ENCODE measurements at regions not wholly inside any gene's neighbourhood (a gene's known extent, or its start where the extent isn't known, plus 50 kb on each side); places are given as distances from the start of the nearest gene placed in this dataset.

- DNase-seq: no peak
Measured at GRCh38 chr15:46442901-46443590, 808.2 kb downstream of the SQOR start.

DNA sequence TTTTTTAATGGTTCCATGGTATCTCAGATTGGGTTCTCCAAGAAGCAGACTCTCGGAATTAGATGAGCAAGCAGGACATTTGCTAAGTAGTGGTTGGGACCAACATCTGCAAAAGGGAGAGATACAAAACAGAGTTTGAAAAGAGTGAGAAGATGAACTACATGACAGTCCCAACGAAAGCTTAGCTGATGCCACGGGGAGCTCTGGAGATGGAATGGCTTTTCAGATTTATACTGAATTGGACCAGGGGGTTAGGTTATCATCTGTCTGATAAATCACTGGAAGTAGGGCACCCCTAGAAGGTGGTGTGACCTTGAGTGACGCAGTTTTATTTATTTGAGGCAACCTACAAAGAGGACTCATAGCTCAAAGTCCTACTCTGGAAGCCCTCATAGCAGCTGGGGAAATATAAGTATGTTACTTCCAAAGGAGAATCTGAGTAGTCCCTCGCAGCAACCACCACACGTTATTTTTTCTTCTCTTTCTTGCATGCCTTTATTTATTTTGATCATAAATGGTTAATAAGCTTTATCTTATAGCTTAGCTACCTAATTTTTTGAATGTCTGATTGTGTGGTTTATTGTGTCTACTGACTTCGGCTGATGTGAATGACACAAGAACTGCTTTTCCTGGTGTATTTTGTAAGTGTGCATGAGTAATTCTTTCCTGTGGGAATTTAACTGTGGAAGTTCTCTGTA, 815.4 kb downstream of the SQOR start:
- no peak for DNase-seq

- DNase-seq: no peak
Measured at GRCh38 chr15:46450810-46451182, 816.0 kb downstream of the SQOR start.

- DNase-seq: no peak
Measured at GRCh38 chr15:46452297-46452820, 817.5 kb downstream of the SQOR start.

DNA sequence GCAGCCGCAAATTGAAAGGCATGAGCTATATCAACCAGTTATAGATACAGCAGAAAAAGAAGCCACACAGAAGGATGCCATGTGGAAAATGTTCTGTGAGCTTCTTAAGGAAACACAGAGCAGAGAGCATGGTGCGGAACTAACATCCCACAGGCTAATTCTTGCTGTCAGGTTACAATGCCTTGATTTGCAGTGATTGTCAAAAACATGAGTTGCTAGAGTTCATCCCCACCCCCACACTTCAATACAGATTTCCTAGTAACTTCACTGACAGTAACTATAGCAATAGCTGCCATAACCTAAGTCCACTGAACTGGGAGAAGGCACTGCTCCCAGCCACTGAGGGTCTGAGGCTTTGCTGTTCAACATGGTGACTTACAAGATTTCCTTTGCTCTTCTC, 821.6 kb downstream of the SQOR start:
- DNase-seq: no peak

DNA sequence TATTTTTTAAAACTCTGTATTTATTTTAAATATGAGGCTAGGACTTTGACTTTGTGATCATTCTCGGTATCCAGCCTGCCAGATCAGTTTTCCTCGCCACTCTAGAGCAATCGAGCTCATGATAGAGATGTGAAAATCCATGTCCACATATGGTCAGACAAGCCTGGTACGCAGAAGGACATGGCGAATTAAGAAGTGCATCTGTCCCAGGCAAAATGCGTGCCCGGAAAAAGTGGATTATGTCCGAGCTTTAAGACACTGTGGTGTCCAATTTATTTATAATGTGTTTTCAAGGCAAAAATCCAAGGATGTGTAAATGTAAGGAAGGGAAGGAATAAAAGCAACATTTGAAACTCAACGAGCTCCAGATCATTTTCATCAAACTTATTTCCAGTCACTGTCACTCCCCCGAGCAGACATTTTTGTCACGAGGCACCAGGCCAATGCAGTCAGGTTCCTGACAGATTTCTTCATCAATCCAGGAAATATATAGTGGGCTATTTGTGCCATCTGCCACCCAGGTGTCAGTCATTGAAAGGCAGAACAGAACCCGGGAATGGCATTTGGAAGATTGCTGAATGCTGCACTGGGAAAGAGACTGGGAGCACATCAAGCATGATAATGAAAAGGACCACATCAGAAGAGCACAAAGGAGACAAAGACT, 825.7 kb downstream of the SQOR start:
- no peak for DNase-seq

DNA sequence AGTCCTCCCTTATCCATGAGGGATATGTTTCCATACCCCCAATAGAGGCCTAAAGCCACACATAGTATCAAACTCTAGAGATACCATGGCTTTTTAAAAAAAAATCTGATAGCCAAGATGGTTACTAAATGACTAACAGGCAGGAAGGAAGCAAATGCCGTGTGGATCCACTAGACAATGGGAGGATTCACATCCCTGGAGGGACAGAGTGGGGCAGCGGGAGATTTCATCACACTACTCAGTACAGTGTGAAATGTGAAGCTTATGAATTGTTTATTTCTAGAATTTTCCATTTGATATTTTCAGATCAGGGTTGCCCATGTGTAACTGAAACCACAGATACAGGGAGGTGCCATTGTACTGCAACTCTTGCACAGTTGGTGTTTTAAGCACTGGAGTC, 826.6 kb downstream of the SQOR start:
- DNase-seq: no peak

- DNase-seq: no peak
Measured at GRCh38 chr15:46467041-46467440, 832.2 kb downstream of the SQOR start.

GRCh38 chr15:46471096-46471495, 836.3 kb downstream of the SQOR start:
- DNase-seq: no peak

GRCh38 chr15:46489276-46489675, 854.4 kb downstream of the SQOR start:
- DNase-seq: no peak

GRCh38 chr15:46496491-46497115, 861.8 kb downstream of the SQOR start:
- peak in 1 of 3 experiments; percentile 14 for DNase-seq

GRCh38 chr15:46502667-46503066, 867.8 kb downstream of the SQOR start:
- peak in 1 of 3 experiments; percentile 29 for DNase-seq

GRCh38 chr15:46518381-46518780, 883.6 kb downstream of the SQOR start:
- no peak for DNase-seq

- no peak for DNase-seq
Measured at GRCh38 chr15:46523701-46524100, 888.9 kb downstream of the SQOR start.

- DNase-seq: no peak
Measured at GRCh38 chr15:46525984-46526725, 891.3 kb downstream of the SQOR start.

DNA sequence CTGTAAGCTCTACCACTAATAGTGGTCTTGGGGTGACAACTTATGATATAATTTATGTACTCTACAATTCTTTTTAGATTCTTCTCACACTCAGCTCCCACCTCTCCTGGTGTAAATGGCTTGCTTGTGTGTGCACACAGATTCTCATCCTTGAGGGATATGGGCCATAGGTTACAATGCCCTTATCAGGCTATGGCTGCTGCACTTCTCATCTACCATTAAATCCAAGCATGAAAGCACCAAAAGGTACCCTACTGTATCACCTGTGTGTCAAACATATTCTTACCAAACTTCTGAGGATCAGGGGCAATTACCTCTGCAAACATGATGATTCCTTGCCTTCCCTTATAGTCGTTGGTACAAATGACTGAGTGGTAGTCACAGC, 891.9 kb downstream of the SQOR start:
- no peak for DNase-seq

GRCh38 chr15:46543626-46544025, 908.8 kb downstream of the SQOR start:
- no peak for DNase-seq

DNA sequence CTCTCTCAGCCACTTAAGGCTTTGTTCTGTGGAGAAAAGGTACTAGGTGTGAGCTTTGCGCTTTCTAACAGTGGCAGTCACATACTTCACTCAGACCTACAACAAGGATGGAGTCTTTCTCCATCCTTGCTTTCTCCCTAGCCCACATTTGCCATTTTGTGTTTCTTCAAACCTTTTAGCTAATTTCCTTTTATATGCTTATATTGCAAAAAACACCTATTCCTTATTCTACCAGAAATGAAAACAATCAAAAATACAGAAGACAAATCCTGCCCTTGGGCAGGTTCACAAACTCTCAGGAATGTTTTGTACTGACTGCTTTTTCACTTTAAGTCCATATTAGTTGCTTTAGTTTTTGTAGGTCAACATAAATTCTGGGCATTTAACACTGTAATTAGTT, 914.2 kb downstream of the SQOR start:
- no peak for DNase-seq

- no peak for DNase-seq
Measured at GRCh38 chr15:46552316-46552715, 917.5 kb downstream of the SQOR start.

GRCh38 chr15:46555547-46555946, 920.7 kb downstream of the SQOR start:
- DNase-seq: no peak

DNA sequence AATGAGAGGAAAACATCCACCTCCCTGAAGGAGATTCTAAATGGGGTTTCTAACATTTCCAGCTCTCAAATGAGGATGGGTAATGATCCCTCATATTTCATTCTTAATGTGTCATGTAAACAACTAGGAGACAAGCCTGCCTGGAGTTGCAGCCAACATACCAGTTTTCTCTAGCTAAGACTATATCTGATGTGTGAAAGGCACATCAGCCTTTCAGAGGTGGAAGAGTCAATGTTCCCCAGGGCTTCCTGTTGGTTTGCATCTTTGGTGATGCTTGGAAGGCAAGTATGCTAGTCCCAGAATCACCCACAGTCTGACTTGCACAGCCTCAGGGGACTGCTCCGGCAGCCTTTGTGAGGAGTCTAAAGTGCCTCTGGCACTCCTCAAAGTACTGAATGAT, 921.2 kb downstream of the SQOR start:
- DNase-seq: no peak

- peak in 1 of 3 experiments; percentile 33 for DNase-seq
Measured at GRCh38 chr15:46556559-46557379, 921.9 kb downstream of the SQOR start.
